GM12878 (cell line): ENCODE measurements at regions not wholly inside any gene's neighbourhood (a gene's known extent, or its start where the extent isn't known, plus 50 kb on each side); places are given as distances from the start of the nearest gene placed in this dataset.

Experiments used
- CBFB ChIP-seq: IDR thresholded peaks from 2 replicates; pipeline ENCODE4 v1.6.1; 2016; ENCODE audit warnings: antibody characterized with exemption, low read depth
- CUX1 ChIP-seq: IDR thresholded peaks from 2 replicates; pipeline ENCODE4 v1.6.1; 2012; ENCODE audit warnings: improper control_type of control experiment, low read depth, low read length; ENCODE audit not compliant: insufficient replicate concordance
- E2F4 ChIP-seq: IDR thresholded peaks from 2 replicates; pipeline ENCODE4 v1.6.1; 2012; ENCODE audit warnings: low read depth, low read length, improper control_type of control experiment
- KAT2A ChIP-seq: conservative IDR thresholded peaks from 2 replicates; pipeline ENCODE4 v1.6.1; 2011; ENCODE audit warnings: low read depth, low read length; ENCODE audit not compliant: control insufficient read depth
- POLR2AphosphoS2 ChIP-seq: IDR thresholded peaks from 2 replicates; pipeline ENCODE4 v1.6.1; 2011; ENCODE audit warnings: low read depth, mild to moderate bottlenecking, low read length, improper control_type of control experiment, moderate library complexity
- RELB ChIP-seq: fragments of 450-650 bp; IDR thresholded peaks from 2 replicates; pipeline ENCODE4 v1.6.1; 2017; ENCODE audit warnings: low read depth, mild to moderate bottlenecking, moderate library complexity
- SMAD5 ChIP-seq: IDR thresholded peaks from 2 replicates; pipeline ENCODE4 v1.6.1; 2016; ENCODE audit warnings: antibody characterized with exemption, low read depth
- SMARCA5 ChIP-seq: fragments of 450-650 bp; IDR thresholded peaks from 2 replicates; pipeline ENCODE4 v1.6.1; 2017; ENCODE audit warnings: mild to moderate bottlenecking
- TAF1 ChIP-seq: IDR thresholded peaks from 2 replicates; pipeline ENCODE4 v1.6.1; 2011; ENCODE audit warnings: mild to moderate bottlenecking, low read depth, low read length, borderline replicate concordance
- WRNIP1 ChIP-seq: IDR thresholded peaks from 2 replicates; pipeline ENCODE4 v1.6.1; 2011; ENCODE audit warnings: low read depth, low read length, improper control_type of control experiment, borderline replicate concordance
- ZNF687 ChIP-seq: fragments of 450-650 bp; IDR thresholded peaks from 2 replicates; pipeline ENCODE4 v1.6.1; 2017; ENCODE audit warnings: mild to moderate bottlenecking, moderate library complexity
- ZZZ3 ChIP-seq: IDR thresholded peaks from 2 replicates; pipeline ENCODE4 v1.6.1; 2011; ENCODE audit warnings: low read depth; ENCODE audit not compliant: control insufficient read depth, insufficient read length

- TF ChIP-seq CUX1, result no peak
- TF ChIP-seq SMARCA5, result no peak
- TF ChIP-seq WRNIP1, result no peak
- TF ChIP-seq RELB, result no peak
- TF ChIP-seq SMAD5, result no peak
- no peak for TF ChIP-seq POLR2AphosphoS2
- TF ChIP-seq ZZZ3, result no peak
- no peak for TF ChIP-seq KAT2A
- no peak for TF ChIP-seq E2F4
- TF ChIP-seq TAF1, result no peak
- TF ChIP-seq CBFB, result no peak
- TF ChIP-seq ZNF687, result no peak
These were observed 300.0 kb upstream of the MAN1A1 start (continued) for GRCh38 chr6:119649531-119649930.
